OCI-LY7 (cell line): ENCODE measurements at regions not wholly inside any gene's neighbourhood (a gene's known extent, or its start where the extent isn't known, plus 50 kb on each side); places are given as distances from the start of the nearest gene placed in this dataset.

Experiments
- CTCF ChIP-seq: fragments of 200-600 bp; sonication (generic); conservative IDR thresholded peaks from 2 replicates; pipeline ENCODE4 v1.5.1; 2014; ENCODE audit warnings: mild to moderate bottlenecking, antibody characterized with exemption, low read length, moderate library complexity, mixed read lengths
- EZH2phosphoT487 ChIP-seq: fragments of 200-600 bp; sonication (generic); IDR thresholded peaks from 2 replicates; pipeline ENCODE4 v1.6.1; 2018; ENCODE audit warnings: low read depth, borderline replicate concordance, mild to moderate bottlenecking, mixed run types, antibody characterized with exemption, low read length, moderate library complexity, mixed read lengths

- no peak for TF ChIP-seq EZH2phosphoT487
- TF ChIP-seq CTCF, result no peak
These were observed 204.3 kb downstream of the PTEN start for GRCh38 chr10:88067737-88068136.
